IMR-90 (cell line): ENCODE measurements at regions not wholly inside any gene's neighbourhood (a gene's known extent, or its start where the extent isn't known, plus 50 kb on each side); places are given as distances from the start of the nearest gene placed in this dataset.

ENCODE experiments used
- ATAC-seq: fragments of 200-7000 bp; cut with Tn5 transposase; 2 replicates; pipeline ENCODE4 v1.9.1; 2020; ENCODE audit warnings: low read depth, mild to moderate bottlenecking, moderate library complexity
- BruUV-seq: library from RNA; stranded (reverse); fragments of 400-500 nt; replicated peaks from 2 replicates; lab custom pipeline; 2021; lab: Mats Ljungman, UMichigan
- CTCF ChIA-PET: fragments of 300-600 bp; formaldehyde crosslinking; extraction: SDS; loops from one replicate; lab custom pipeline; 2021; ENCODE audit warnings: antibody characterized with exemption; lab: Yijun Ruan, JAX
- POLR2A ChIA-PET: fragments of 300-600 bp; sonication (Branson Sonifier 250); formaldehyde crosslinking; loops from one replicate; lab custom pipeline; 2022; ENCODE audit warnings: antibody characterized with exemption; ENCODE audit not compliant: unreplicated experiment; lab: Charles Lee
- DNase-seq: peaks from one replicate; pipeline ENCODE4 v3.0.0; 2013
- H2AFZ ChIP-seq: replicated peaks from 2 replicates; pipeline ENCODE3; 2013; ENCODE audit warnings: low read length, mild to moderate bottlenecking; ENCODE audit not compliant: poor library complexity
- H2AK5ac ChIP-seq: 2 replicates; pipeline ENCODE4 v1.6.1; 2013; ENCODE audit warnings: low read depth, low read length, inconsistent platforms
- H2AK9ac ChIP-seq: replicated peaks from 2 replicates; pipeline ENCODE3; 2013; ENCODE audit warnings: mild to moderate bottlenecking, low read depth, low read length, moderate library complexity; ENCODE audit not compliant: poor library complexity
- H2BK120ac ChIP-seq: 2 replicates; pipeline ENCODE4 v1.6.1; 2013; ENCODE audit warnings: low read depth, low read length, inconsistent platforms
- H2BK15ac ChIP-seq: 3 replicates; pipeline ENCODE4 v1.6.1; 2013; ENCODE audit warnings: low read depth, low read length, inconsistent platforms
- H2BK20ac ChIP-seq: 2 replicates; pipeline ENCODE4 v1.6.1; 2013; ENCODE audit warnings: low read depth, mild to moderate bottlenecking, inconsistent platforms, low read length, moderate library complexity
- H2BK5ac ChIP-seq: 2 replicates; pipeline ENCODE4 v1.6.1; 2013; ENCODE audit warnings: mild to moderate bottlenecking, low read depth, low read length, inconsistent platforms; ENCODE audit not compliant: poor library complexity, severe bottlenecking
- H3K14ac ChIP-seq: replicated peaks from 2 replicates; pipeline ENCODE4 v1.6.1; 2013; ENCODE audit warnings: low read depth, low read length, inconsistent platforms
- H3K18ac ChIP-seq: 2 replicates; pipeline ENCODE4 v1.6.1; 2013; ENCODE audit warnings: low read depth, low read length, control low read depth
- H3K23ac ChIP-seq: 2 replicates; pipeline ENCODE4 v1.6.1; 2013; ENCODE audit warnings: low read depth, low read length, inconsistent platforms
- H3K27ac ChIP-seq: 2 replicates; pipeline ENCODE4 v1.5.1; 2013; ENCODE audit warnings: mild to moderate bottlenecking, control low read depth, low read length; ENCODE audit not compliant: insufficient read depth
- H3K27me3 ChIP-seq: 2 replicates; pipeline ENCODE4 v1.6.1; 2013; ENCODE audit warnings: low read length; ENCODE audit not compliant: control insufficient read depth, insufficient read depth
- H3K36me3 ChIP-seq: 2 replicates; pipeline ENCODE4 v1.6.1; 2013; ENCODE audit warnings: low read length, mixed read lengths; ENCODE audit not compliant: control insufficient read depth, insufficient read depth
- H3K4ac ChIP-seq: 2 replicates; pipeline ENCODE4 v1.6.1; 2013; ENCODE audit warnings: low read depth, low read length, inconsistent platforms
- H3K4me1 ChIP-seq: 2 replicates; pipeline ENCODE4 v1.6.1; 2013; ENCODE audit warnings: low read length, mixed read lengths; ENCODE audit not compliant: control insufficient read depth, insufficient read depth
- H3K4me2 ChIP-seq: 2 replicates; pipeline ENCODE4 v1.6.1; 2013; ENCODE audit warnings: low read depth, mild to moderate bottlenecking, control low read depth, low read length, moderate library complexity
- H3K4me3 ChIP-seq: 2 replicates; pipeline ENCODE4 v1.5.1; 2013; ENCODE audit warnings: low read depth, mild to moderate bottlenecking, control low read depth, low read length, moderate library complexity; ENCODE audit not compliant: insufficient read depth
- H3K56ac ChIP-seq: 2 replicates; pipeline ENCODE4 v1.6.1; 2013; ENCODE audit warnings: low read length, inconsistent platforms; ENCODE audit not compliant: insufficient read depth; ENCODE audit errors: extremely low read depth
- H3K79me1 ChIP-seq, 2 experiments: 2 replicates each; pipeline ENCODE4 v1.6.1; 2013; ENCODE audit warnings: low read length in 2 of 2, inconsistent platforms in 1 of 2, low read depth in 1 of 2
- H3K9ac ChIP-seq: 2 replicates; pipeline ENCODE4 v1.6.1; 2013; ENCODE audit warnings: low read depth, low read length, control low read depth
- H3K9me1 ChIP-seq: 2 replicates; pipeline ENCODE4 v1.6.1; 2013; ENCODE audit warnings: low read length, inconsistent platforms; ENCODE audit not compliant: insufficient read depth
- H3K9me3 ChIP-seq: 2 replicates; pipeline ENCODE4 v1.6.1; 2013; ENCODE audit warnings: low read length; ENCODE audit not compliant: control insufficient read depth, insufficient read depth
- H4K20me1 ChIP-seq: 2 replicates; pipeline ENCODE4 v1.6.1; 2013; ENCODE audit warnings: low read length, inconsistent platforms; ENCODE audit not compliant: insufficient read depth
- H4K5ac ChIP-seq: 2 replicates; pipeline ENCODE4 v1.6.1; 2013; ENCODE audit warnings: mild to moderate bottlenecking, low read depth, low read length, control low read depth
- H4K8ac ChIP-seq, 2 experiments: 2 replicates each; pipeline ENCODE4 v1.6.1; 2013; ENCODE audit warnings: low read depth in 2 of 2, low read length in 2 of 2, control low read depth in 1 of 2, inconsistent platforms in 1 of 2
- H4K91ac ChIP-seq: 2 replicates; pipeline ENCODE4 v1.6.1; 2013; ENCODE audit warnings: low read depth, low read length, inconsistent platforms; ENCODE audit not compliant: insufficient read depth
- BHLHE40 ChIP-seq: fragments of 150-350 bp; IDR thresholded peaks from 2 replicates; pipeline ENCODE4 v1.6.1; 2016; ENCODE audit warnings: mild to moderate bottlenecking, low read depth, low read length
- CEBPB ChIP-seq: IDR thresholded peaks from 2 replicates; pipeline ENCODE4 v1.6.1; 2012; ENCODE audit warnings: low read depth, low read length, improper control_type of control experiment
- CHD1 ChIP-seq: IDR thresholded peaks from 2 replicates; pipeline ENCODE4 v1.6.1; 2012; ENCODE audit warnings: low read depth, low read length, improper control_type of control experiment
- CTCF ChIP-seq: conservative IDR thresholded peaks from 2 replicates; pipeline ENCODE4 v1.5.1; 2012; ENCODE audit warnings: mild to moderate bottlenecking, low read depth, low read length, improper control_type of control experiment
- ELK1 ChIP-seq: fragments of 150-350 bp; IDR thresholded peaks from 2 replicates; pipeline ENCODE4 v1.6.1; 2016; ENCODE audit warnings: low read depth, mild to moderate bottlenecking, low read length, moderate library complexity, borderline replicate concordance
- FOS ChIP-seq: fragments of 150-350 bp; IDR thresholded peaks from 2 replicates; pipeline ENCODE4 v1.6.1; 2016; ENCODE audit warnings: low read depth, low read length
- MAFK ChIP-seq: IDR thresholded peaks from 2 replicates; pipeline ENCODE4 v1.6.1; 2012; ENCODE audit warnings: low read depth, low read length, improper control_type of control experiment
- MAZ ChIP-seq: IDR thresholded peaks from 2 replicates; pipeline ENCODE4 v1.6.1; 2012; ENCODE audit warnings: low read depth, mild to moderate bottlenecking, low read length, improper control_type of control experiment, moderate library complexity, borderline replicate concordance
- MXI1 ChIP-seq: IDR thresholded peaks from 2 replicates; pipeline ENCODE4 v1.6.1; 2012; ENCODE audit warnings: low read depth, mild to moderate bottlenecking, low read length, moderate library complexity, borderline replicate concordance
- NFE2L2 ChIP-seq: fragments of 150-350 bp; IDR thresholded peaks from 2 replicates; pipeline ENCODE4 v1.6.1; 2016; ENCODE audit warnings: low read depth, mild to moderate bottlenecking, low read length
- POLR2A ChIP-seq: IDR thresholded peaks from 2 replicates; pipeline ENCODE4 v1.6.1; 2012; ENCODE audit warnings: mild to moderate bottlenecking, low read depth, low read length
- RAD21 ChIP-seq: IDR thresholded peaks from 2 replicates; pipeline ENCODE4 v1.6.1; 2012; ENCODE audit warnings: low read length, improper control_type of control experiment
- RFX5 ChIP-seq: IDR thresholded peaks from 2 replicates; pipeline ENCODE4 v1.8.0; 2012; ENCODE audit warnings: low read depth, mild to moderate bottlenecking, low read length, moderate library complexity
- SMC3 ChIP-seq: fragments of 150-350 bp; IDR thresholded peaks from 2 replicates; pipeline ENCODE4 v1.6.1; 2016; ENCODE audit warnings: low read depth, mild to moderate bottlenecking, antibody characterized with exemption, low read length, moderate library complexity
- USF2 ChIP-seq: fragments of 150-350 bp; IDR thresholded peaks from 2 replicates; pipeline ENCODE4 v1.6.1; 2017; ENCODE audit warnings: mild to moderate bottlenecking, antibody characterized with exemption, low read length, low read depth
- WGBS, 2 experiments: methylation state at CpG; one replicate each; pipeline versions ENCODE4 v1.1.5 to v1.1.7; 2013; ENCODE audit warnings: missing lambda C conversion rate in 2 of 2; ENCODE audit not compliant: insufficient read length in 1 of 2; ENCODE audit errors: extremely low coverage in 2 of 2; 5-methylcytosine and 5-hydroxymethylcytosine counted together
- dilution Hi-C: fragments of 300-500 bp; cut with HindIII; formaldehyde crosslinking; loops from one replicate; pipeline ENCODE4 v1.14.3; 2018; ENCODE audit warnings: low sequenced_read_pairs; ENCODE audit not compliant: unreplicated experiment
- in situ Hi-C: fragments of 300-500 bp; cut with MboI; formaldehyde crosslinking; loops from 3 replicates; pipeline ENCODE4 v1.14.3; 2019; ENCODE audit warnings: low sequenced_read_pairs, inconsistent platforms, mixed read lengths
- intact Hi-C: fragments of 100-400 bp; cut with micrococcal nuclease; formaldehyde crosslinking; loops from 2 replicates; pipeline ENCODE4 v1.10.0; 2022

GRCh38 chr18:26763446-26764110, 101.9 kb downstream of the AQP4 start:
- H3K9ac ChIP-seq: no peak overlapping the region

More at GRCh38 chr18:26763446-26764110, 101.9 kb downstream of the AQP4 start:
- in situ Hi-C loops (no loop called here), dilution Hi-C loops (no loop called here), intact Hi-C loops (no loop called here)
- Histone ChIP-seq H3K79me1 (no peaks in the 10 kb centered on the region), H2AK9ac (no peak overlapping the region), H3K4me1 (no peaks in the 10 kb centered on the region), H3K4me3 (no peak overlapping the region), H3K4ac (no peak overlapping the region), H4K91ac (no peak overlapping the region), H2BK120ac (no peak overlapping the region), H3K36me3 (no peaks in the 10 kb centered on the region), H4K20me1 (no peaks in the 10 kb centered on the region), H3K27me3 (no peaks in the 10 kb centered on the region), H2BK5ac (no peak overlapping the region), H2BK20ac (no peak overlapping the region), H3K4me2 (no peak overlapping the region), H3K23ac (no peak overlapping the region), H3K9me1 (no peaks in the 10 kb centered on the region), H4K8ac (no peak overlapping the region), H4K5ac (no peak overlapping the region), H3K56ac (no peak overlapping the region), H3K27ac (no peak overlapping the region), H2AK5ac (no peak overlapping the region), H2AFZ (no peak overlapping the region), H3K14ac (no peak overlapping the region), H2BK15ac (no peak overlapping the region), H3K9me3 (no peaks in the 10 kb centered on the region), H3K18ac (no peak overlapping the region)
- no TSS peak for BruUV-seq
- ATAC-seq (no peak), DNase-seq (no peak)
- WGBS, 2 experiments: 63% methylated on average over 1 of the region's 6 CpGs; no CpG with 5 or more reads in 1 of the 2 experiments
- ChIA-PET POLR2A (no interaction called here), CTCF (no interaction called here)
- TF ChIP-seq FOS (no peak), MAFK (no peak), USF2 (no peak), MAZ (no peak), BHLHE40 (no peak), SMC3 (no peak), CTCF (no peak), CEBPB (no peak), NFE2L2 (no peak), RAD21 (no peak), CHD1 (no peak), RFX5 (no peak), ELK1 (no peak), MXI1 (no peak), POLR2A (no peak)
